GM20000 (cell line): ENCODE measurements at regions not wholly inside any gene's neighbourhood (a gene's known extent, or its start where the extent isn't known, plus 50 kb on each side); places are given as distances from the start of the nearest gene placed in this dataset.

Source experiments
- DNase-seq: peaks from one replicate; pipeline ENCODE4 v3.0.0; 2012; ENCODE audit warnings: low spot score
- CTCF ChIP-seq: IDR thresholded peaks from 2 replicates; pipeline ENCODE4 v1.5.1; 2012; ENCODE audit warnings: mild to moderate bottlenecking, control low read depth; ENCODE audit errors: extremely low read depth, missing control alignments

- no peak for TF ChIP-seq CTCF
- DNase-seq = no peak
Observed at GRCh38 chr16:79933603-79934002, 333.1 kb upstream of the MAF start.

GRCh38 chr16:79932572-79932971 lies 332.0 kb upstream of the MAF start:
- TF ChIP-seq CTCF = no peak

GRCh38 chr16:79931721-79932120 lies 331.2 kb upstream of the MAF start:
- no peak for DNase-seq
- TF ChIP-seq CTCF = no peak

More at GRCh38 chr16:79932572-79932971, 332.0 kb upstream of the MAF start:
- no peak for DNase-seq

- no peak for DNase-seq
- TF ChIP-seq CTCF = no peak
Observed at GRCh38 chr16:79929260-79929965, 328.9 kb upstream of the MAF start.

- TF ChIP-seq CTCF = no peak
- DNase-seq = no peak
Observed at GRCh38 chr16:79928142-79928873, 327.8 kb upstream of the MAF start.

GRCh38 chr16:79926451-79927205 lies 326.1 kb upstream of the MAF start:
- no peak for DNase-seq
- no peak for TF ChIP-seq CTCF

GRCh38 chr16:79923431-79923830 lies 322.9 kb upstream of the MAF start:
- TF ChIP-seq CTCF = no peak
- no peak for DNase-seq
